Large intestine (tissue), 3 donors: ENCODE measurements at regions not wholly inside any gene's neighbourhood (a gene's known extent, or its start where the extent isn't known, plus 50 kb on each side); places are given as distances from the start of the nearest gene placed in this dataset.

Experiments
- DNase-seq, 2 donors: peaks; one replicate each; pipeline versions ENCODE4 v3.0.0 to v3.0.0-alpha.2; 2013
- H3K27ac ChIP-seq: one replicate; pipeline ENCODE4 v1.5.1; 2013; ENCODE audit warnings: low read length
- H3K27me3 ChIP-seq: 2 replicates; pipeline ENCODE4 v1.6.1; 2013; ENCODE audit warnings: low read length; ENCODE audit not compliant: control insufficient read depth, insufficient read depth
- H3K36me3 ChIP-seq: 2 replicates; pipeline ENCODE4 v1.6.1; 2013; ENCODE audit warnings: low read length; ENCODE audit not compliant: control insufficient read depth, insufficient read depth
- H3K4me1 ChIP-seq: one replicate; pipeline ENCODE4 v1.6.1; 2013; ENCODE audit warnings: low read length; ENCODE audit not compliant: control insufficient read depth, insufficient read depth
- H3K4me3 ChIP-seq: one replicate; pipeline ENCODE4 v1.5.1; 2013; ENCODE audit warnings: low read length
- H3K9me3 ChIP-seq: one replicate; pipeline ENCODE4 v1.6.1; 2013; ENCODE audit warnings: mild to moderate bottlenecking, low read depth, low read length, moderate library complexity; ENCODE audit not compliant: control insufficient read depth
- WGBS: methylation state at CpG from one replicate; pipeline ENCODE4 v1.1.5; 2013; ENCODE audit warnings: low lambda C conversion rate; ENCODE audit not compliant: insufficient coverage; 5-methylcytosine and 5-hydroxymethylcytosine counted together

GRCh38 chr1:208556461-208556860 is 312.3 kb upstream of the PLXNA2 start:
- DNase-seq, result no peak
- 67% methylated on average over 3 of the region's 6 CpGs for WGBS

GRCh38 chr1:208557046-208557722 is 313.0 kb upstream of the PLXNA2 start:
- DNase-seq, result no peak
- no peaks in the 10 kb centered on the region for H3K4me1 ChIP-seq
- WGBS, result no CpG with 5 or more reads among the region's 2 CpGs
- no peaks in the 10 kb centered on the region for H3K27me3 ChIP-seq
- H3K36me3 ChIP-seq, result no peaks in the 10 kb centered on the region
- no peak overlapping the region for H3K4me3 ChIP-seq
- H3K9me3 ChIP-seq, result no peaks in the 10 kb centered on the region
- no peak overlapping the region for H3K27ac ChIP-seq

More at GRCh38 chr1:208556461-208556860, 312.3 kb upstream of the PLXNA2 start:
- no peaks in the 10 kb centered on the region for H3K36me3 ChIP-seq
- no peak overlapping the region for H3K27ac ChIP-seq
- no peaks in the 10 kb centered on the region for H3K27me3 ChIP-seq
- H3K4me1 ChIP-seq, result no peaks in the 10 kb centered on the region
- no peaks in the 10 kb centered on the region for H3K9me3 ChIP-seq
- no peak overlapping the region for H3K4me3 ChIP-seq

- WGBS, result 100% methylated on average over 1 of the region's 3 CpGs
Measured at GRCh38 chr1:208557723-208558094, 313.5 kb upstream of the PLXNA2 start.

GRCh38 chr1:208559597-208560329 is 315.6 kb upstream of the PLXNA2 start:
- WGBS, result 80% methylated on average over 1 of the region's 6 CpGs
- Histone ChIP-seq H3K4me3 (no peak overlapping the region), H3K27ac (no peak overlapping the region), H3K9me3 (no peaks in the 10 kb centered on the region), H3K27me3 (peaks cover 5% of the 10 kb centered on the region), H3K4me1 (no peaks in the 10 kb centered on the region), H3K36me3 (no peaks in the 10 kb centered on the region)
- DNase-seq, result no peak

More at GRCh38 chr1:208557723-208558094, 313.5 kb upstream of the PLXNA2 start:
- no peaks in the 10 kb centered on the region for H3K27me3 ChIP-seq
- no peak overlapping the region for H3K27ac ChIP-seq
- H3K36me3 ChIP-seq, result no peaks in the 10 kb centered on the region
- no peak overlapping the region for H3K4me3 ChIP-seq
- no peaks in the 10 kb centered on the region for H3K4me1 ChIP-seq
- no peaks in the 10 kb centered on the region for H3K9me3 ChIP-seq
- no peak for DNase-seq

GRCh38 chr1:208562151-208562960 is 318.2 kb upstream of the PLXNA2 start:
- no CpG with 5 or more reads among the region's 3 CpGs for WGBS
- Histone ChIP-seq H3K9me3 (no peaks in the 10 kb centered on the region), H3K4me3 (no peak overlapping the region), H3K27me3 (peaks cover 5% of the 10 kb centered on the region), H3K4me1 (no peaks in the 10 kb centered on the region), H3K27ac (no peak overlapping the region), H3K36me3 (no peaks in the 10 kb centered on the region)
- no peak for DNase-seq

GRCh38 chr1:208564466-208564865 is 320.3 kb upstream of the PLXNA2 start:
- no CpG with 5 or more reads among the region's 3 CpGs for WGBS
- Histone ChIP-seq H3K4me1 (no peaks in the 10 kb centered on the region), H3K9me3 (no peaks in the 10 kb centered on the region), H3K27ac (no peak overlapping the region), H3K36me3 (no peaks in the 10 kb centered on the region), H3K27me3 (peaks cover 5% of the 10 kb centered on the region), H3K4me3 (no peak overlapping the region)
- no peak for DNase-seq

- Histone ChIP-seq H3K4me3 (no peak overlapping the region), H3K9me3 (no peaks in the 10 kb centered on the region), H3K27ac (no peak overlapping the region), H3K4me1 (no peaks in the 10 kb centered on the region), H3K36me3 (no peaks in the 10 kb centered on the region), H3K27me3 (peaks cover 5% of the 10 kb centered on the region)
- DNase-seq, result no peak
- WGBS, result no CpG with 5 or more reads among the region's 6 CpGs
Measured at GRCh38 chr1:208565756-208566440, 321.7 kb upstream of the PLXNA2 start.

- Histone ChIP-seq H3K27me3 (peaks cover 5% of the 10 kb centered on the region), H3K4me3 (no peak overlapping the region), H3K27ac (no peak overlapping the region), H3K4me1 (no peaks in the 10 kb centered on the region), H3K36me3 (no peaks in the 10 kb centered on the region), H3K9me3 (no peaks in the 10 kb centered on the region)
- no CpG with 5 or more reads among the region's 1 CpG for WGBS
- DNase-seq, result no peak
Measured at GRCh38 chr1:208569181-208569580, 325.0 kb upstream of the PLXNA2 start.

GRCh38 chr1:208570362-208570761 is 326.2 kb upstream of the PLXNA2 start:
- DNase-seq, result no peak
- WGBS, result 100% methylated on average over 2 of the region's 5 CpGs
- no peak overlapping the region for H3K27ac ChIP-seq

GRCh38 chr1:208576425-208576824 is 332.2 kb upstream of the PLXNA2 start:
- H3K27me3 ChIP-seq, result no peaks in the 10 kb centered on the region
- DNase-seq, result no peak
- no peaks in the 10 kb centered on the region for H3K36me3 ChIP-seq
- 67% methylated on average over 1 of the region's 4 CpGs for WGBS
- no peak overlapping the region for H3K27ac ChIP-seq
- no peaks in the 10 kb centered on the region for H3K4me1 ChIP-seq
- H3K4me3 ChIP-seq, result no peak overlapping the region
- H3K9me3 ChIP-seq, result no peaks in the 10 kb centered on the region

More at GRCh38 chr1:208570362-208570761, 326.2 kb upstream of the PLXNA2 start:
- Histone ChIP-seq H3K4me3 (no peak overlapping the region), H3K9me3 (no peaks in the 10 kb centered on the region), H3K4me1 (no peaks in the 10 kb centered on the region), H3K27me3 (no peaks in the 10 kb centered on the region), H3K36me3 (no peaks in the 10 kb centered on the region)
